Endothelial cell of umbilical vein (primary cell): ENCODE measurements at regions not wholly inside any gene's neighbourhood (a gene's known extent, or its start where the extent isn't known, plus 50 kb on each side); places are given as distances from the start of the nearest gene placed in this dataset.

Experiments
- BruUV-seq: library from RNA; stranded (reverse); fragments of 400-500 nt; replicated peaks from 2 replicates; lab custom pipeline; 2021; lab: Mats Ljungman, UMichigan
- CTCF ChIA-PET: fragments of 300-600, 350-600 bp; sonication (Branson Sonifier 250); formaldehyde crosslinking; loops from one replicate; lab custom pipeline; 2021; ENCODE audit warnings: antibody characterized with exemption, inconsistent platforms; lab: Charles Lee
- POLR2A ChIA-PET: fragments of 300-600, 350-600 bp; sonication (Branson Sonifier 250); formaldehyde crosslinking; loops from one replicate; lab custom pipeline; 2021; ENCODE audit warnings: antibody characterized with exemption, inconsistent platforms; lab: Charles Lee
- DNase-seq: peaks from one replicate; pipeline ENCODE4 v3.0.0-alpha.2; 2011; ENCODE audit warnings: low read depth, low spot score
- FAIRE-seq: peaks from 2 replicates; lab custom pipeline; 2011; peaks lifted over from hg19 to GRCh38; lab: Jason Lieb, UNC
- H2AFZ ChIP-seq: 2 replicates; pipeline ENCODE4 v1.6.0; 2012; ENCODE audit warnings: low read depth, low read length, control low read depth, inconsistent platforms
- H3K27ac ChIP-seq: 2 replicates; pipeline ENCODE4 v1.5.1; 2011; ENCODE audit warnings: low read depth, mild to moderate bottlenecking, control low read depth, low read length, moderate library complexity; ENCODE audit not compliant: insufficient read depth
- H3K27me3 ChIP-seq, 2 experiments: 2 replicates each; pipeline versions ENCODE4 v1.6.0 to v1.6.1; 2011; ENCODE audit warnings: low read length in 2 of 2, mixed read lengths in 1 of 2; ENCODE audit not compliant: control insufficient read depth in 2 of 2, insufficient read depth in 2 of 2
- H3K36me3 ChIP-seq, 2 experiments: 2 replicates in 1 of 2; 3 replicates in 1 of 2; pipeline ENCODE4 v1.5.1; 2011; ENCODE audit warnings: low read length in 2 of 2, mild to moderate bottlenecking in 1 of 2, moderate library complexity in 1 of 2; ENCODE audit not compliant: control insufficient read depth in 2 of 2, insufficient read depth in 2 of 2; ENCODE audit errors: extremely low read depth in 1 of 2
- H3K4me1 ChIP-seq: 3 replicates; pipeline ENCODE4 v1.5.1; 2011; ENCODE audit warnings: mild to moderate bottlenecking, low read length; ENCODE audit not compliant: control insufficient read depth, insufficient read depth; ENCODE audit errors: extremely low read depth
- H3K4me2 ChIP-seq: 2 replicates; pipeline ENCODE4 v1.6.1; 2011; ENCODE audit warnings: low read length, control low read depth, mixed read lengths; ENCODE audit not compliant: insufficient read depth
- H3K4me3 ChIP-seq, 3 experiments: fragments of 200-600 bp in 1 of 3; sonication (generic), shearing (Covaris generic) in 1 of 3; replicated peaks in 1 of 3; 2 replicates each; pipeline ENCODE4 v1.5.1; 2011 to 2016; ENCODE audit warnings: control low read depth in 3 of 3, low read length in 3 of 3, mild to moderate bottlenecking in 2 of 3, inconsistent platforms in 1 of 3, low read depth in 1 of 3, moderate library complexity in 1 of 3; ENCODE audit not compliant: insufficient read depth in 1 of 3
- H3K79me2 ChIP-seq: 2 replicates; pipeline ENCODE4 v1.6.0; 2012; ENCODE audit warnings: low read length, inconsistent platforms; ENCODE audit not compliant: control insufficient read depth, insufficient read depth
- H3K9ac ChIP-seq: replicated peaks from 2 replicates; pipeline ENCODE3; 2011; ENCODE audit warnings: low read length, control low read depth; ENCODE audit not compliant: insufficient read depth; ENCODE audit errors: extremely low read depth
- H3K9me1 ChIP-seq: replicated peaks from 3 replicates; pipeline ENCODE4 v1.6.0; 2011; ENCODE audit warnings: mild to moderate bottlenecking, low read length; ENCODE audit not compliant: control insufficient read depth, insufficient read depth; ENCODE audit errors: extremely low read depth
- H3K9me3 ChIP-seq: replicated peaks from 2 replicates; pipeline ENCODE4 v1.5.1; 2012; ENCODE audit warnings: low read length, inconsistent platforms; ENCODE audit not compliant: control insufficient read depth, insufficient read depth
- H4K20me1 ChIP-seq: replicated peaks from 2 replicates; pipeline ENCODE3; 2011; ENCODE audit warnings: mild to moderate bottlenecking, low read length; ENCODE audit not compliant: control insufficient read depth, insufficient read depth; ENCODE audit errors: extremely low read depth
- CTCF ChIP-seq, 2 donors: IDR thresholded peaks; 1 replicate in 1 of 2; 2 replicates in 1 of 2; pipeline ENCODE4 v1.5.1; 2011; ENCODE audit warnings: low read length in 2 of 2, mild to moderate bottlenecking in 2 of 2, moderate library complexity in 2 of 2, control low read depth in 1 of 2, inconsistent platforms in 1 of 2, low read depth in 1 of 2; ENCODE audit not compliant: insufficient read depth in 1 of 2; ENCODE audit errors: extremely low read depth in 1 of 2
- EZH2 ChIP-seq: IDR thresholded peaks from 2 replicates; pipeline ENCODE4 v1.6.1; 2012; ENCODE audit warnings: borderline replicate concordance, low read depth, mild to moderate bottlenecking, moderate library complexity, low read length, inconsistent platforms; ENCODE audit not compliant: severe bottlenecking
- FOS ChIP-seq: IDR thresholded peaks from 2 replicates; pipeline ENCODE4 v1.6.1; 2011; ENCODE audit warnings: mild to moderate bottlenecking, low read length, moderate library complexity, borderline replicate concordance; ENCODE audit not compliant: insufficient read depth
- GATA2 ChIP-seq: IDR thresholded peaks from 2 replicates; pipeline ENCODE4 v1.7.0; 2011; ENCODE audit warnings: low read depth, mild to moderate bottlenecking, moderate library complexity, mixed read lengths, low read length; ENCODE audit not compliant: insufficient read length, insufficient read depth
- JUN ChIP-seq: IDR thresholded peaks from 2 replicates; pipeline ENCODE4 v1.6.1; 2011; ENCODE audit warnings: borderline replicate concordance, low read depth; ENCODE audit not compliant: insufficient read length, insufficient read depth
- MAX ChIP-seq: IDR thresholded peaks from 2 replicates; pipeline ENCODE4 v1.6.1; 2011; ENCODE audit not compliant: insufficient read depth, insufficient read length
- MYC ChIP-seq: IDR thresholded peaks from one replicate; pipeline ENCODE4 v1.6.1; 2011; ENCODE audit warnings: mild to moderate bottlenecking, low read depth, low read length
- POLR2A ChIP-seq: IDR thresholded peaks from 2 replicates; pipeline ENCODE4 v1.6.1; 2012; ENCODE audit warnings: low read depth, mild to moderate bottlenecking, control low read depth, low read length
- POLR2AphosphoS5 ChIP-seq: IDR thresholded peaks from 2 replicates; pipeline ENCODE4 v1.6.1; 2012; ENCODE audit warnings: low read depth, mild to moderate bottlenecking, control low read depth, low read length, moderate library complexity; ENCODE audit not compliant: insufficient read depth
- dilution Hi-C: fragments of 300-500 bp; cut with MboI; formaldehyde crosslinking; loops from one replicate; pipeline ENCODE4 v1.15.0; 2019; ENCODE audit warnings: low sequenced_read_pairs; ENCODE audit not compliant: extremely low pct_ligation_motif_present
- intact Hi-C: fragments of 100-400 bp; cut with micrococcal nuclease; formaldehyde crosslinking; loops from one replicate; pipeline ENCODE4 v1.10.0; 2022

- POLR2A ChIA-PET = no interaction called here
- intact Hi-C loops = no loop called here
- dilution Hi-C loops = no loop called here
- CTCF ChIA-PET = no interaction called here
- Histone ChIP-seq H3K9me3 (no peaks in the 10 kb centered on the region), H3K9me1 (no peaks in the 10 kb centered on the region), H3K27me3 (no peaks in the 10 kb centered on the region), H2AFZ (no peak overlapping the region), H3K79me2 (no peaks in the 10 kb centered on the region), H4K20me1 (no peaks in the 10 kb centered on the region), H3K4me2 (no peak overlapping the region), H3K36me3 (no peaks in the 10 kb centered on the region), H3K4me1 (no peaks in the 10 kb centered on the region), H3K9ac (no peak overlapping the region), H3K4me3 (no peak overlapping the region), H3K27ac (no peak overlapping the region)
- BruUV-seq = no TSS peak
- DNase-seq (no peak), FAIRE-seq (no peak)
- TF ChIP-seq MYC (no peak), EZH2 (no peak), CTCF (IDR thresholded peaks at IDR 0.05; ENCODE audit: extremely low read depth in 1 of 2, insufficient read depth in 1 of 2, low read depth in 1 of 2, low read length in 2 of 2) (no peak), JUN (no peak), POLR2A (no peak), FOS (no peak), MAX (no peak), GATA2 (no peak), POLR2AphosphoS5 (no peak)
These were observed 1206.9 kb downstream of the FSTL5 start for GRCh38 chr4:160956875-160957274.
